H1 (cell line): ENCODE measurements at regions not wholly inside any gene's neighbourhood (a gene's known extent, or its start where the extent isn't known, plus 50 kb on each side); places are given as distances from the start of the nearest gene placed in this dataset.

Source experiments
- CTCF ChIA-PET: fragments of 300-600 bp; sonication (Branson Sonifier 250); formaldehyde crosslinking; loops from one replicate; lab custom pipeline; 2021; ENCODE audit not compliant: partially characterized antibody; lab: Charles Lee
- POLR2A ChIA-PET: fragments of 300-600 bp; sonication (Branson Sonifier 250); formaldehyde crosslinking; loops from one replicate; lab custom pipeline; 2021; ENCODE audit warnings: inconsistent platforms; ENCODE audit not compliant: partially characterized antibody; lab: Charles Lee
- DNase-seq, 2 experiments: peaks; one replicate each; pipeline versions ENCODE4 v3.0.0 to v3.0.0-alpha.2; 2010 to 2022; ENCODE audit warnings: low spot score in 2 of 2, low read depth in 1 of 2, mixed read lengths in 1 of 2
- FAIRE-seq: peaks from 2 replicates; lab custom pipeline; 2011; peaks lifted over from hg19 to GRCh38; lab: Jason Lieb, UNC
- H2AFZ ChIP-seq: 2 replicates; pipeline ENCODE4 v1.8.1; 2012; ENCODE audit warnings: low read length, inconsistent platforms
- H2AK5ac ChIP-seq: 2 replicates; pipeline ENCODE4 v1.6.1; 2013; ENCODE audit warnings: low read depth, low read length
- H2BK120ac ChIP-seq: replicated peaks from 2 replicates; pipeline ENCODE3; 2013; ENCODE audit warnings: low read depth, low read length, inconsistent platforms
- H2BK12ac ChIP-seq: 2 replicates; pipeline ENCODE4 v1.6.1; 2013; ENCODE audit warnings: low read depth, low read length
- H2BK15ac ChIP-seq: 2 replicates; pipeline ENCODE4 v1.6.1; 2013; ENCODE audit warnings: low read length
- H2BK20ac ChIP-seq: 2 replicates; pipeline ENCODE4 v1.6.1; 2013; ENCODE audit warnings: low read length
- H2BK5ac ChIP-seq: 2 replicates; pipeline ENCODE4 v1.6.1; 2013; ENCODE audit warnings: low read depth, low read length
- H3K14ac ChIP-seq: 2 replicates; pipeline ENCODE4 v1.6.1; 2013; ENCODE audit warnings: inconsistent platforms; ENCODE audit not compliant: insufficient read length
- H3K18ac ChIP-seq: 2 replicates; pipeline ENCODE4 v1.6.1; 2013; ENCODE audit warnings: low read length; ENCODE audit errors: extremely low read depth
- H3K23ac ChIP-seq: 2 replicates; pipeline ENCODE4 v1.6.1; 2013; ENCODE audit warnings: inconsistent platforms; ENCODE audit not compliant: insufficient read length
- H3K23me2 ChIP-seq: 2 replicates; pipeline ENCODE4 v1.6.1; 2013; ENCODE audit warnings: low read depth, low read length
- H3K27ac ChIP-seq: 2 replicates; pipeline ENCODE4 v1.6.1; 2011; ENCODE audit warnings: low read depth, low read length, inconsistent platforms
- H3K27me3 ChIP-seq, 4 experiments: replicated peaks in 1 of 4; 1 replicate in 1 of 4; 2 replicates in 3 of 4; pipeline versions ENCODE4 v1.6.1 to v1.8.1; 2011 to 2013; ENCODE audit warnings: low read length in 3 of 4, mild to moderate bottlenecking in 3 of 4, inconsistent platforms in 2 of 4, mixed read lengths in 2 of 4, moderate library complexity in 1 of 4; ENCODE audit not compliant: control insufficient read depth in 3 of 4, insufficient read depth in 3 of 4; ENCODE audit errors: extremely low read depth in 1 of 4
- H3K36me3 ChIP-seq, 4 experiments: 2 replicates each; pipeline versions ENCODE4 v1.6.1 to v1.8.1; 2011 to 2013; ENCODE audit warnings: mild to moderate bottlenecking in 4 of 4, low read length in 3 of 4, moderate library complexity in 2 of 4, control low read depth in 1 of 4, inconsistent platforms in 1 of 4; ENCODE audit not compliant: insufficient read depth in 4 of 4, control insufficient read depth in 2 of 4
- H3K4ac ChIP-seq: replicated peaks from 2 replicates; pipeline ENCODE3; 2013; ENCODE audit warnings: low read length, low read depth, mixed read lengths, inconsistent platforms; ENCODE audit not compliant: insufficient read length
- H3K4me1 ChIP-seq, 4 experiments: replicated peaks in 1 of 4; 1 replicate in 1 of 4; 2 replicates in 3 of 4; pipeline versions ENCODE4 v1.6.1 to v1.8.1; 2011 to 2013; ENCODE audit warnings: low read length in 3 of 4, inconsistent platforms in 2 of 4, mixed read lengths in 1 of 4; ENCODE audit not compliant: insufficient read depth in 4 of 4, control insufficient read depth in 3 of 4
- H3K4me2 ChIP-seq, 2 experiments: 2 replicates each; pipeline versions ENCODE4 v1.6.1 to v1.8.1; 2011 to 2013; ENCODE audit warnings: low read depth in 2 of 2, low read length in 2 of 2, control low read depth in 1 of 2, inconsistent platforms in 1 of 2, mild to moderate bottlenecking in 1 of 2; ENCODE audit not compliant: insufficient read depth in 1 of 2
- H3K4me3 ChIP-seq, 4 experiments: fragments of 200-600, 300-600 bp in 1 of 4; sonication (generic), shearing (Covaris generic), sonication (Bioruptor Twin) in 1 of 4; 2 replicates each; pipeline versions ENCODE4 v1.5.1 to v1.8.1; 2011 to 2016; ENCODE audit warnings: low read length in 4 of 4, low read depth in 3 of 4, control low read depth in 2 of 4, inconsistent platforms in 2 of 4, mild to moderate bottlenecking in 2 of 4, mixed read lengths in 1 of 4, moderate library complexity in 1 of 4; ENCODE audit not compliant: insufficient read depth in 2 of 4; ENCODE audit errors: extremely low read depth in 1 of 4
- H3K56ac ChIP-seq: replicated peaks from 2 replicates; pipeline ENCODE3; 2013; ENCODE audit warnings: low read depth, mild to moderate bottlenecking, mixed read lengths, low read length, inconsistent platforms; ENCODE audit not compliant: insufficient read length
- H3K79me1 ChIP-seq: 2 replicates; pipeline ENCODE4 v1.6.1; 2013; ENCODE audit warnings: low read depth, low read length, control low read depth
- H3K79me2 ChIP-seq, 2 experiments: 2 replicates each; pipeline versions ENCODE4 v1.6.1 to v1.8.1; 2012 to 2013; ENCODE audit warnings: low read length in 2 of 2, mild to moderate bottlenecking in 2 of 2, inconsistent platforms in 1 of 2; ENCODE audit not compliant: insufficient read depth in 2 of 2, control insufficient read depth in 1 of 2
- H3K9ac ChIP-seq, 4 experiments: replicated peaks in 1 of 4; 1 replicate in 1 of 4; 2 replicates in 3 of 4; pipeline versions ENCODE4 v1.6.1 to v1.8.1; 2011 to 2013; ENCODE audit warnings: low read depth in 3 of 4, low read length in 3 of 4, control low read depth in 2 of 4, mild to moderate bottlenecking in 2 of 4, moderate library complexity in 2 of 4, inconsistent platforms in 1 of 4; ENCODE audit errors: extremely low read depth in 1 of 4
- H3K9me3 ChIP-seq, 2 experiments: 2 replicates each; pipeline versions ENCODE4 v1.6.1 to v1.8.1; 2012 to 2013; ENCODE audit warnings: mild to moderate bottlenecking in 2 of 2, moderate library complexity in 2 of 2, control low read depth in 1 of 2, inconsistent platforms in 1 of 2, low read depth in 1 of 2, low read length in 1 of 2, mixed read lengths in 1 of 2; ENCODE audit not compliant: insufficient read depth in 2 of 2
- H4K20me1 ChIP-seq, 2 experiments: replicated peaks in 1 of 2; 2 replicates each; pipeline versions ENCODE3 to v1.8.1; 2011 to 2013; ENCODE audit warnings: inconsistent platforms in 2 of 2, low read length in 2 of 2, mild to moderate bottlenecking in 1 of 2; ENCODE audit not compliant: insufficient read depth in 2 of 2, control insufficient read depth in 1 of 2
- H4K5ac ChIP-seq: 2 replicates; pipeline ENCODE4 v1.6.1; 2013; ENCODE audit warnings: low read length, low read depth, mixed read lengths, inconsistent platforms; ENCODE audit not compliant: insufficient read length
- H4K8ac ChIP-seq: 2 replicates; pipeline ENCODE4 v1.8.0; 2013; ENCODE audit warnings: mild to moderate bottlenecking, moderate library complexity, low read length, inconsistent platforms; ENCODE audit not compliant: insufficient read depth; ENCODE audit errors: extremely low read depth
- H4K91ac ChIP-seq: replicated peaks from 2 replicates; pipeline ENCODE3; 2013; ENCODE audit warnings: low read length, mixed read lengths, inconsistent platforms; ENCODE audit not compliant: insufficient read length
- FOSL1 ChIP-seq: IDR thresholded peaks from 2 replicates; pipeline ENCODE4 v1.6.1; 2011; ENCODE audit warnings: mild to moderate bottlenecking, low read depth, low read length, moderate library complexity; ENCODE audit not compliant: insufficient read depth
- KDM1A ChIP-seq: fragments of 200-600, 300-600 bp; sonication (generic); IDR thresholded peaks from 2 replicates; pipeline ENCODE4 v1.7.1; 2016; ENCODE audit warnings: mild to moderate bottlenecking, low read length, borderline replicate concordance
- KDM5A ChIP-seq: fragments of 200-600 bp; IDR thresholded peaks from 2 replicates; pipeline ENCODE4 v1.7.1; 2012; ENCODE audit warnings: mild to moderate bottlenecking, low read length, inconsistent platforms, mixed read lengths
- WGBS, 2 experiments: shearing (Covaris generic) in 1 of 2; methylation state at CpG; one replicate each; pipeline versions ENCODE4 v1.1.6 to v1.1.7; 2013 to 2015; ENCODE audit warnings: low lambda C conversion rate in 2 of 2, mixed read lengths in 2 of 2, inconsistent platforms in 1 of 2, low coverage in 1 of 2, missing lambda C conversion rate in 1 of 2; ENCODE audit not compliant: insufficient replicate concordance in 2 of 2, insufficient coverage in 1 of 2, insufficient read length in 1 of 2; ENCODE audit errors: extremely low coverage in 1 of 2, missing lambda C conversion rate in 1 of 2; 5-methylcytosine and 5-hydroxymethylcytosine counted together

GRCh38 chr5:175121457-175121856 lies 322.5 kb downstream of the DRD1 start:
- no peak overlapping the region for H4K8ac ChIP-seq
- H2BK20ac ChIP-seq, result no peak overlapping the region
- H3K23ac ChIP-seq, result no peak overlapping the region
- no peak overlapping the region for H3K4me3 ChIP-seq
- no peak overlapping the region for H2BK5ac ChIP-seq
- no peaks in the 10 kb centered on the region for H4K20me1 ChIP-seq
- WGBS, 2 experiments, result 89% methylated on average over 2 of the region's 2 CpGs; no CpG with 5 or more reads in 1 of the 2 experiments
- H2BK15ac ChIP-seq, result no peak overlapping the region
- ChIA-PET POLR2A (no interaction called here), CTCF (no interaction called here)
- H3K36me3 ChIP-seq, result no peaks in the 10 kb centered on the region
- peaks cover 0 to 5% (median 3%) of the 10 kb centered on the region in 4 experiments; a peak in 2 of 7 replicates for H3K4me1 ChIP-seq
- DNase-seq (no peak), FAIRE-seq (no peak)
- no peak overlapping the region for H3K14ac ChIP-seq
- no peak overlapping the region for H2BK12ac ChIP-seq
- H2AK5ac ChIP-seq, result no peak overlapping the region
- H3K27ac ChIP-seq, result no peak overlapping the region
- no peak overlapping the region for H4K5ac ChIP-seq
- H3K79me2 ChIP-seq, result no peaks in the 10 kb centered on the region
- H3K18ac ChIP-seq, result no peak overlapping the region
- no peak overlapping the region for H3K9ac ChIP-seq
- no peak overlapping the region for H2BK120ac ChIP-seq
- no peaks in the 10 kb centered on the region for H3K27me3 ChIP-seq
- no peaks in the 10 kb centered on the region for H3K79me1 ChIP-seq
- no peak overlapping the region for H2AFZ ChIP-seq
- H3K4ac ChIP-seq, result no peak overlapping the region
- H3K9me3 ChIP-seq, result peaks cover 2 to 6% of the 10 kb centered on the region in 2 experiments; a peak in 1 of 4 replicates
- no peak overlapping the region for H4K91ac ChIP-seq
- H3K4me2 ChIP-seq, result no peak overlapping the region
- H3K56ac ChIP-seq, result no peak overlapping the region
- H3K23me2 ChIP-seq, result no peaks in the 10 kb centered on the region; the same call in 1 of the 2 replicates
- TF ChIP-seq FOSL1, result no peak
- no peak for TF ChIP-seq KDM5A
- TF ChIP-seq KDM1A, result no peak
